ENCODE measurements at regions not wholly inside any gene's neighbourhood (a gene's known extent, or its start where the extent isn't known, plus 50 kb on each side); places are given as distances from the start of the nearest gene placed in this dataset.
"Not testable (repeated sequence)": the region's sequence is repeated elsewhere in the genome, so short reads cannot be mapped to it uniquely, and the experiment has no call there.

- Histone ChIP-seq H3K4me3 (no peak overlapping the region), H3K27ac (no peak overlapping the region), H3K4me1 (replicated peaks in 1 of 2) (no peaks in the 10 kb centered on the region)
- in situ Hi-C loops (cut with MboI; ENCODE audit: low pct_unique_long_range_greater_than_20kb in 2 of 9, low sequenced_read_pairs in 9 of 9, unreplicated experiment in 9 of 9), result no loop called here
- ATAC-seq (replicated peaks in 6 of 8), result no peak
- 17 to 100% (median 82%) methylated on average over 1 of the region's 1 CpG; no CpG with 5 or more reads in 4 of the 10 experiments for WGBS, 10 experiments
Observed at GRCh38 chr4:156523991-156524390, 447.6 kb downstream of the PDGFC start.

GRCh38 chr4:156523492-156523891 is 448.1 kb downstream of the PDGFC start:
- 50 to 100% (median 80%) methylated on average over 1 to 3 of the region's 3 CpGs for WGBS, 10 experiments
- no peaks in the 10 kb centered on the region for H3K4me1 ChIP-seq (replicated peaks in 1 of 2)
- H3K4me3 ChIP-seq, result no peak overlapping the region
- in situ Hi-C loops (cut with MboI; ENCODE audit: low pct_unique_long_range_greater_than_20kb in 2 of 9, low sequenced_read_pairs in 9 of 9, unreplicated experiment in 9 of 9), result no loop called here
- ATAC-seq (replicated peaks in 6 of 8), result no peak
- H3K27ac ChIP-seq, result no peak overlapping the region

- no peak overlapping the region for H3K4me3 ChIP-seq
- no peaks in the 10 kb centered on the region for H3K4me1 ChIP-seq (replicated peaks in 1 of 2)
- H3K27ac ChIP-seq, result no peak overlapping the region
- in situ Hi-C loops (cut with MboI; ENCODE audit: low pct_unique_long_range_greater_than_20kb in 2 of 9, low sequenced_read_pairs in 9 of 9, unreplicated experiment in 9 of 9), result no loop called here
- no peak for ATAC-seq (replicated peaks in 6 of 8)
- 84 to 100% (median 100%) methylated on average over 1 to 3 of the region's 3 CpGs; no CpG with 5 or more reads in 1 of the 10 experiments for WGBS, 10 experiments
Observed at GRCh38 chr4:156521631-156522030, 450.0 kb downstream of the PDGFC start.

GRCh38 chr4:156517956-156518355 is 453.6 kb downstream of the PDGFC start:
- Histone ChIP-seq H3K27ac (no peak overlapping the region), H3K4me3 (no peak overlapping the region), H3K4me1 (replicated peaks in 1 of 2) (no peaks in the 10 kb centered on the region)
- no peak for ATAC-seq (replicated peaks in 6 of 8)
- 14 to 100% (median 86%) methylated on average over 1 to 2 of the region's 2 CpGs; no CpG with 5 or more reads in 4 of the 10 experiments for WGBS, 10 experiments
- in situ Hi-C loops (cut with MboI; ENCODE audit: low pct_unique_long_range_greater_than_20kb in 2 of 9, low sequenced_read_pairs in 9 of 9, unreplicated experiment in 9 of 9), result no loop called here

- in situ Hi-C loops (cut with MboI; ENCODE audit: low pct_unique_long_range_greater_than_20kb in 2 of 9, low sequenced_read_pairs in 9 of 9, unreplicated experiment in 9 of 9), result no loop called here
- H3K27ac ChIP-seq, result no peak overlapping the region
- H3K4me3 ChIP-seq, result no peak overlapping the region
- ATAC-seq (replicated peaks in 6 of 8), result no peak
- WGBS, 10 experiments, result 0 to 100% (median 50%) methylated on average over 1 of the region's 1 CpG; no CpG with 5 or more reads in 3 of the 10 experiments
- H3K4me1 ChIP-seq (replicated peaks in 1 of 2), result no peaks in the 10 kb centered on the region
Observed at GRCh38 chr4:156517546-156517945, 454.1 kb downstream of the PDGFC start.

GRCh38 chr4:156516698-156517097 is 454.9 kb downstream of the PDGFC start:
- no peak overlapping the region for H3K27ac ChIP-seq
- WGBS, 10 experiments, result 83 to 100% (median 100%) methylated on average over 1 of the region's 1 CpG; no CpG with 5 or more reads in 3 of the 10 experiments
- in situ Hi-C loops (cut with MboI; ENCODE audit: low pct_unique_long_range_greater_than_20kb in 2 of 9, low sequenced_read_pairs in 9 of 9, unreplicated experiment in 9 of 9), result no loop called here
- no peak for ATAC-seq (replicated peaks in 6 of 8)
- no peaks in the 10 kb centered on the region for H3K4me1 ChIP-seq (replicated peaks in 1 of 2)
- no peak overlapping the region for H3K4me3 ChIP-seq

- Histone ChIP-seq H3K4me3 (no peak overlapping the region), H3K27ac (no peak overlapping the region), H3K4me1 (replicated peaks in 1 of 2) (no peaks in the 10 kb centered on the region)
- in situ Hi-C loops (cut with MboI; ENCODE audit: low pct_unique_long_range_greater_than_20kb in 2 of 9, low sequenced_read_pairs in 9 of 9, unreplicated experiment in 9 of 9), result no loop called here
- 0 to 100% (median 87%) methylated on average over 1 to 3 of the region's 3 CpGs for WGBS, 10 experiments
- ATAC-seq (replicated peaks in 6 of 8), result peak in 4 of 8 experiments; percentile 27 to 54 (median 36)
Observed at GRCh38 chr4:156515295-156515694, 456.3 kb downstream of the PDGFC start.

- 43 to 100% (median 71%) methylated on average over 1 to 2 of the region's 2 CpGs for WGBS, 10 experiments
- Histone ChIP-seq H3K4me3 (no peak overlapping the region), H3K4me1 (replicated peaks in 1 of 2) (no peaks in the 10 kb centered on the region), H3K27ac (no peak overlapping the region)
- peak in 1 of 8 experiments; percentile 53 for ATAC-seq (replicated peaks in 6 of 8)
- in situ Hi-C loops (cut with MboI; ENCODE audit: low pct_unique_long_range_greater_than_20kb in 2 of 9, low sequenced_read_pairs in 9 of 9, unreplicated experiment in 9 of 9), result no loop called here
Observed at GRCh38 chr4:156512622-156513021, 459.0 kb downstream of the PDGFC start.

- H3K27ac ChIP-seq; H3K4me3 ChIP-seq; in situ Hi-C loops (cut with MboI; ENCODE audit: low pct_unique_long_range_greater_than_20kb in 2 of 9, low sequenced_read_pairs in 9 of 9, unreplicated experiment in 9 of 9); H3K4me1 ChIP-seq (replicated peaks in 1 of 2); ATAC-seq (replicated peaks in 6 of 8): not testable (repeated sequence)
- 67 to 100% (median 88%) methylated on average over 1 of the region's 1 CpG; no CpG with 5 or more reads in 6 of the 10 experiments for WGBS, 10 experiments
Observed at GRCh38 chr4:156509921-156510320, 461.7 kb downstream of the PDGFC start.

GRCh38 chr4:156505341-156505955 is 466.2 kb downstream of the PDGFC start:
- WGBS, 10 experiments, result 60 to 100% (median 86%) methylated on average over 1 to 5 of the region's 12 CpGs; no CpG with 5 or more reads in 2 of the 10 experiments
- in situ Hi-C loops (cut with MboI; ENCODE audit: low pct_unique_long_range_greater_than_20kb in 2 of 9, low sequenced_read_pairs in 9 of 9, unreplicated experiment in 9 of 9), result no loop called here
- peak in 2 of 8 experiments; percentile 30 to 46 for ATAC-seq (replicated peaks in 6 of 8)
- Histone ChIP-seq H3K4me1 (replicated peaks in 1 of 2) (no peaks in the 10 kb centered on the region), H3K27ac (no peak overlapping the region), H3K4me3 (no peak overlapping the region)

GRCh38 chr4:156503119-156503518 is 468.5 kb downstream of the PDGFC start:
- in situ Hi-C loops (cut with MboI; ENCODE audit: low pct_unique_long_range_greater_than_20kb in 2 of 9, low sequenced_read_pairs in 9 of 9, unreplicated experiment in 9 of 9), result no loop called here
- no peak for ATAC-seq (replicated peaks in 6 of 8)
- Histone ChIP-seq H3K4me3 (no peak overlapping the region), H3K4me1 (replicated peaks in 1 of 2) (no peaks in the 10 kb centered on the region), H3K27ac (no peak overlapping the region)
- 75 to 100% (median 99%) methylated on average over 1 to 3 of the region's 3 CpGs; no CpG with 5 or more reads in 2 of the 10 experiments for WGBS, 10 experiments

- in situ Hi-C loops (cut with MboI; ENCODE audit: low pct_unique_long_range_greater_than_20kb in 2 of 9, low sequenced_read_pairs in 9 of 9, unreplicated experiment in 9 of 9), result no loop called here
- no peak overlapping the region for H3K4me3 ChIP-seq
- no peaks in the 10 kb centered on the region for H3K4me1 ChIP-seq (replicated peaks in 1 of 2)
- ATAC-seq (replicated peaks in 6 of 8), result peak in 2 of 8 experiments; percentile 45 to 56
- no peak overlapping the region for H3K27ac ChIP-seq
Observed at GRCh38 chr4:156501962-156502361, 469.6 kb downstream of the PDGFC start.

GRCh38 chr4:156499684-156500083 is 471.9 kb downstream of the PDGFC start:
- peak in 3 of 8 experiments; percentile 56 to 80 (median 70) for ATAC-seq (replicated peaks in 6 of 8)
- in situ Hi-C loops (cut with MboI; ENCODE audit: low pct_unique_long_range_greater_than_20kb in 2 of 9, low sequenced_read_pairs in 9 of 9, unreplicated experiment in 9 of 9), result loop anchor here in 2 of 9 experiments (25.0 kb wide), 2 partner anchors 163 to 463 kb away; partner anchors contain the start of gene PDGFC (in 2 of the 2)
- no peak overlapping the region for H3K4me3 ChIP-seq
- H3K4me1 ChIP-seq (replicated peaks in 1 of 2), result no peaks in the 10 kb centered on the region
- H3K27ac ChIP-seq, result no peak overlapping the region
- WGBS, 10 experiments, result 0 to 90% (median 74%) methylated on average over 1 to 2 of the region's 2 CpGs; no CpG with 5 or more reads in 1 of the 10 experiments

- Histone ChIP-seq H3K27ac (no peak overlapping the region), H3K4me3 (no peak overlapping the region), H3K4me1 (replicated peaks in 1 of 2) (no peaks in the 10 kb centered on the region)
- ATAC-seq (replicated peaks in 6 of 8), result no peak
- WGBS, 10 experiments, result 50 to 97% (median 90%) methylated on average over 4 to 6 of the region's 6 CpGs; no CpG with 5 or more reads in 1 of the 10 experiments
- in situ Hi-C loops (cut with MboI; ENCODE audit: low pct_unique_long_range_greater_than_20kb in 2 of 9, low sequenced_read_pairs in 9 of 9, unreplicated experiment in 9 of 9), result loop anchor here in 2 of 9 experiments (25.0 kb wide), 2 partner anchors 165 to 465 kb away; partner anchors contain the start of gene PDGFC (in 2 of the 2)
Observed at GRCh38 chr4:156497486-156497885, 474.1 kb downstream of the PDGFC start.

Measured in motor neuron (in vitro differentiated cells).